Stimulated activated CD4-positive, alpha-beta T cell treated with anti-CD3 and anti-CD28 coated beads, Interleukin-2, amount 100 ng/mL, for 48 hours (primary cell): ENCODE measurements at regions not wholly inside any gene's neighbourhood (a gene's known extent, or its start where the extent isn't known, plus 50 kb on each side); places are given as distances from the start of the nearest gene placed in this dataset.
"Not testable (repeated sequence)": the region's sequence is repeated elsewhere in the genome, so short reads cannot be mapped to it uniquely, and the experiment has no call there.

Experiments used
- DNase-seq, 2 donors: peaks; one replicate each; pipeline ENCODE4 v3.0.0-alpha.2; 2020

DNA sequence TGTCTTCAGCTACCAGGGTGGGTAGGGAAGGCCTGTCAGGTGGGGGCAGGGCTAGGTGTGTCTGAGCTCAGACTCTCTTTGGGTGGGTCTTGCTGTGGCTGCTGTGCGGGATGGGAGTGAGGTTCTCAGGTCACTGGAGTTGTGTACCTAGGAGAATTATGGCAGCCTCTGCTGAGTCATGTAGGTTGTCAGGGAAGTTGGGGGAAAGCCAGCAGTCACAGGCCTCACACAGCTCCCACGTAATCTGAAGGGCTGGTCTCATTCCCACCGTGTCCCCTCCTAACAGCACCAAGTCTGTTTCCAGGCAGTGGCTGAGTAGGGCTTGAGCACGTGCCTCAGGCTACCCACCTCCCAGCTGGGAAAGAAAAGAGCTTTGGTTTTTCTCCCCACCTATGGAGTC lies 67.0 kb downstream of the CHCHD4 start:
- no peak for DNase-seq

DNA sequence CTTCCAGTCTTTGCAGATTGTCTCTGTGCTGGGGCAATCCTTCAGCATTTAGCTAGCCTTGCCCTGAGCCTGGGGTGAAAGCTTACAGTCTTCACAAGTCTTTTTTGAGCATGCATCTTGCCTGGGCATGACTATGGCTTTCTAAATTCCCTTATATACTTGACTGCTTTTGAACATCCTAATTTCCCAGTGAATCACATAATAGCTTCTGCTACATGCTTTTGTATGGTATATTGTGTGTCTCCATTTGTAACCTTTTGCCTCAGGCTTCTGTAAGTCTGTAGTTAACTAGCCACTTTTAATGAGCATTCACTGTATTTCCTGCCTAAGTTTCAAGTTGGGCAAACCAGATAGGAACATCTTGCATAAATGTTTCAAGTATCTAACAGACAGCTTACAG lies 76.8 kb downstream of the CHCHD4 start:
- DNase-seq, result no peak

DNA sequence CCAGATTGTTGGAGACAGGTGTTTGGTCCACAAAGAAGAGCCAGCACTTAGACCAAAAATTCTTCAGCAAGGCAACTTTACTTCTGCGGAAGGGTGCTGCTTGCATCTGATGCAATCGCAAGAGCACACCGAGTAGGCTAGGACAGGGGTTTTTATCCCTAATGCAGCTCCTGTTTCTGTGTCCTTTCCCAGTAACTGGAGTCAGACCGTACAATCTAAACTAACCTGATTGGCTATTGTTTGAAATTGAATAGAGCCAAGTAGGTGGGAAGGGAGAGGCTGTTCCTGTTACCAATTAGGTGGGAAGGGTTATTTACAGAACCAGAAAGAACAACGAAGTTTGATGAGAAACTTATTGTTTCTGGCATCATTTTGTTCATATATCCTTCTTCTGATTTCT lies 77.6 kb downstream of the CHCHD4 start:
- DNase-seq, result no peak

DNA sequence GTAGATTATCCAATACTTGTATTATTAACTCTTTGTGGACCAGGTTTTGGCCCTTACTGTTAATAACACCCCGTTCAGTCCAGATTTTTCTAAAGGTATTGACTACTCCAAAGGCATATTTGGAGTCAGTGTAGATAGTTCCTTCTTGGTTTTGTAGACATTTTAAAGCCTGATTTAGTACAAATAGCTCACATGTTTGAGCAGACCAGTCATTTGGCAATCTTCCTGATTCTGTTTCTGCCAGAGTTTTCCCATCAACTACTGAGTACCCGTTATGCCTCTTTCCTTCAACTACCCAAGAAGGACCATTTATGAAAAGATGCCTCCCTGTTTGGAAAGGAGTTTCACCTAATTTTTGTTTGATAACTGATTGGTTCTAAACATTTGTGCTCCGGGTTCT lies 82.0 kb downstream of the CHCHD4 start:
- no peak for DNase-seq

DNA sequence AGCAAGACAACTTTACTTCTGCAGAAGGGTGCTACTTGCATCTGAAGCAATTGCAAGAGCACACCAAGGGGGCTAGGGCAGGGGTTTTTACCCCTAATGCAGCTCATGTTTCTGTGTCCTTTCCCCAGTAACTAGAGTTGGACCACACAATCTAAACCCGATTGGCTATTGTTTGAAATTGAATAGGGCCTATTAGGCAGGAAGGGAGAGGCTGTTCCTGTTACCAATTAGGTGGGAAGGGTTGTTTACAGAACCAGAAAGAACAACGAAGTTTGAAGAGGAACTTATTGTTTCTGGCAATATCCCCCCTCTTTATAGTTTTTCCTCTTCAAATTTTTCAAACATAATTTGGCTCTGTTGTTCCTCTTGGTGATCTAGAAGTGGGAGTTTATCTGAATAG lies 85.5 kb downstream of the CHCHD4 start:
- no peak for DNase-seq

DNA sequence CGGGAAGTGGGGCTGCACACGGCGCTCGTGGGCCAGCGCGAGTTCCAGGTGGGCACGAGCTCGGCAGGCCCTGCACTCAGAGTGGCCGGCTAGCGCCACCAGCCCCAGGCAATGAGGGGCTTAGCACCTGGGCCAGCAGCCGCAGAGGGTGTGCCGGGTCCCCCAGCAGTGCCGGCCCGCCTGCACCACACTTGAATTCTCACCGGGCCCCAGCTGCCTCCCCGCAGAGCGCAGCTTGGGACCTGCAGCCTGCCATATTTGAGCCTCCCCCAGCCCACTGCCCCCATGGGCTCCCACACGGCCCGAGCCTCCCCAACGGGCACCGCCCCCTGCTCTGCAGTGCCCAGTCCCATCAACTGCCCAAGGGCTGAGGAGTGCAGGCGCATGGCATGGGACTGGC lies 87.5 kb downstream of the CHCHD4 start:
- DNase-seq, result no peak

DNA sequence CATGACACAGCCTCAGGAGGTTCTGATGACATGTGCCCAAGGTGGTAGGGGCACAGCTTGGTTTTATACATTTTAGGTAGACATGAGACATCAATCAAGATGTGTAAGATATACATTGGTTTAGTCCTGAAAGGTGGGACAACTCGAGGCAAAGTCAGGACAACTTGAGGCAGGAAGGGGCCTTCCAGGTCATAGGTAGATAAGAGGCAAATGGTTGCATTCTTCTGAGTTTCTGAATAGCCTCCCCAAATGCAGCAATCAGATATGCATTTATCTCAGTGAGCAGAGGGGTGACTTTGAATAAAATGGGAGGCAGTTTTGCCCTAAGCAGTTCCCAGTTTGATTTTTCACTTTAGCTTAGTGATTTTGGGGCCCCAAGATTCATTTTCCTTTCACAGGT lies 91.6 kb downstream of the CHCHD4 start:
- DNase-seq, result no peak

DNA sequence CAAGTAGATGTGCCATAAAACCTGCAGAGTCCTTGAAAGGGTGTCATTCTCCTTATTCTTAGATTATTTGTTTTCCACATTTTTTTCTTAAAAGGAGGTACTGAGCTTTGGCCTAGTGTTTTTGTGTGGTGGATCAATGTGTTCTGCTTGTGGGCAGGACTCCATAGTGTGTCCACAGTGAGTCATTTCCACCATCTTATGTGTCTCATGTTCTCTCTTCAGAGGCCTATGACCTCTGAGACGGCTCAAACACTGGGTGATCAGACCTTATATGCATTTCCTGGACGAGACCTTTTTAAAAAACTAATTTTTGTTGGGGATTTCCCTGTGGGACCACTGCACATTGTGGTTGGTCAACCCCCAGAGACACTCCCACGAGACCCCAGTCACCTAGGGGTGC lies 93.4 kb downstream of the CHCHD4 start:
- DNase-seq, result no peak

DNA sequence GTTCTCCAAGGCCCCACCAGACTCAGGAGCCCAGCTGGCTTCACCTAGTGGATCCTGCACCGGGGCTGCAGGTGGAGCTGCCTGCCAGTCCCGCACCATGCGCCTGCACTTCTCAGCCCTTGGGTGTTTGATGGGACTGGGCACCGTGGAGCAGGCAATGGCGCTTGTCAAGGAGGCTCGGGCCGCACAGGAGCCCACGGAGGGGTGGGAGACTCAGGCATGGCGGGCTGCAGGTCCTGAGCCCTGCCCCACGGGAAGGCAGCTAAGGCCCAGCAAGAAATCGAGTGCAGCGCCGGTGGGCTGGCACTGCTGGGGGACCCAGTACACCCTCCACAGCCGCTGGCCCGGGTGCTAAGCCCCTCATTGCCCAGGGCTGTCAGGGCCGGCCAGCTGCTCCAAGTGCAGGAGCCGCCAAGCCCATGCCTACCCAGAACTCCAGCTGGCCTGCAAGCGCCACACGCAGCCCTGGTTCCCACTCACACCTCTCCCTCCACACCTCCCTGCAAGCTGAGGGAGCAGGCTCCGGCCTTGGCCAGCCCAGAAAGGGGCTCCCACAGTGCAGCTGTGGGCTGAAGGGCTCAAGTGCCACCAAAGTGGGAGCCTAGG lies 95.2 kb downstream of the CHCHD4 start:
- DNase-seq, result not testable (repeated sequence)

DNA sequence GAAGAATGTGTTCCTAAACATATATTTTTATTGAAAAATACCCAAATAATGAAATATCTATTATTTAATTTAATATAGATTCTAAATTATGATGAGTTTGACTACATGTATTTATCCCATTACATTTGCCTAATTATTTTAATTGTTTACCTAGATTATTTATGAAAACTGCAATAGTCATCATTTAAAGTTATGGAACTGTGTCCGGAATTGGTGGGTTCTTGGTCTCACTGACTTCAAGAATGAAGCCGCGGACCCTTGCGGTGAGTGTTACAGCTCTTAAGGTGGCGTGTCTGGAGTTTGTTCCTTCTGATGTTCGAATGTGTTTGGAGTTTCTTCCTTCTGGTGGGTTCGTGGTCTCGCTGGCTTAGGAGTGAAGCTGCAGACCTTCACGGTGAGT lies 96.5 kb downstream of the CHCHD4 start:
- DNase-seq, result not testable (repeated sequence)

DNA sequence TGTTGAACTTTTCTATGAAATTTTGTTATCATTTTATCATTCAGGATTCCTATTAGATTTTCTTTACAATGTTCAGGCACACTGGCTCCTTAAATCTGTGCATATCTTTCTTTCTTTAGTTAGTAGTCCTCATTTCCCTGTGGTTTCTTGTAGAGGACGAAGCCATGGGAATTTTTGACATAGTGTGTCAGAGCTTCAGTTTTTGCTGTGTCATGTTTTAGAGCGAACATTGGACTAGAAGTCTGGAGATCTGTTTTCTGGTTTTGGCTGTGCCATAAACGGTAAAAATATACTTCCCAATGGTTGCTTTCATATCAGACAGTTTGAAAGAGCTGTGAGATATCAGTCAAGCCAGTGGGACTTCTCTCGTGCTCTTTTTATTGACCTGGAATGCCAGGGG lies 105.2 kb downstream of the CHCHD4 start:
- DNase-seq, result no peak

DNA sequence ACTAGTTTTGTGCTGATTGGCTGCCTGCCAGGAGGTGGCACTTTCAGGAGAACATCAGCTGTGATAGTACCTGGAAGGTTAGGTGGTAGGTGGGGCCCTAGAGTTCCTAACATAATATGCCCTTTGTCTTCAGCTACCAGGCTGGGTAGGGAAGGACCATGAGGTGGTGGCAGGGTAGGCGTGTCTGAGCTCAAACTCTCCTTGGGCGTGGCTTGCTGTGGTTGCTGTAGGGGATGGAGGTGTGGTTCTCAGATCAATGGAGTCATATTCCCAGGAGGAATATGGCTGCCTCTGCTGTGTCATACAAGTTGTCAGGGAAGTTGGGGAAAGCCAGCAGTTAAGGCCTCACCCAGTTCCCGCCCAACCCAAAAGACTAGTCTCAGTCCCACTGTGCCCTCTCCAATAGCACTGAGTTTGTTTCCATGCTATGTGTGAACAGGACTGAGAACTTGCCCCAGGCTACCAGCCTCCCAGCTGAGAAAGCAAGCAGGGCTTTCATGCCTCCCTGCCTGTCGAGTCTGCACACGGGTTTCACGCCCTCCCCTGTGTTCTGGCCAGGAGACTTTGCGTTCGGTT lies 107.7 kb downstream of the CHCHD4 start:
- no peak for DNase-seq

DNA sequence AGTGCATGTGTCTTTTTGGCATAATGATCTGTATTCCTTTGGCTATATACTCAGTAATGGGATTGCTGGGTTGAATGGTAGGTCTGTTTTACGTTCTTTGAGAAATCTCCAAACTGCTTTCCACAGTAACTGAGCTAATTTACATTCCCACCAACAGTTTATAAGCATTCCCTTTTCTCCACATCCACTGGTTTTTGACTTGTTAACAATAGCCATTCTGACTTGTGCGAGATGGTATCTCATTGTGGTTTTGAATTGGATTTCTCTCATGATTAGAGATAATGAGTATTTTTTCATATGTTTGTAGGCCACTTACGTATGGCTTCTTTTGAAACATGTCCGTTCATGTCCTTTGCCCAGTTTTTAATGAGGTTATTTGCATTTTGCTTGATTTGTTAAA lies 117.7 kb downstream of the CHCHD4 start:
- DNase-seq, result no peak

DNA sequence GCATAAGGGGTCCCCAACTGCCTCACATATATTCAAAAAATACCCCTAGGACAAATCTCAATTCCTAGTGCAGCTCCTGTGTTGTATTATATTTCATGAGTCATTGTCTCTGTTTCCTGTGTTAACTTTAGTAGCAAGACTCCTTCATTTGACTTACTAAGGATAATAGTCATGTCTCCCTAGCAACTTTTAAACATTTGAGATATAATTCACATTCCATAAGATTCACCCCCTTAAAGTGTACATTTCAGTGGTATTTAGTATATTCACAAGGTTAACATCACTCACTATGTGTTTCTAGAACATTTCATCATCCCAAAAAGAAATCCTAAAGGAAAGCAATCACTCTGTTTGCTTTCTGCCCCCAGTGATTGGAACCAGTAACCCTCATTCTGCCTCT lies 121.3 kb upstream of the WNT7A start:
- no peak for DNase-seq

DNA sequence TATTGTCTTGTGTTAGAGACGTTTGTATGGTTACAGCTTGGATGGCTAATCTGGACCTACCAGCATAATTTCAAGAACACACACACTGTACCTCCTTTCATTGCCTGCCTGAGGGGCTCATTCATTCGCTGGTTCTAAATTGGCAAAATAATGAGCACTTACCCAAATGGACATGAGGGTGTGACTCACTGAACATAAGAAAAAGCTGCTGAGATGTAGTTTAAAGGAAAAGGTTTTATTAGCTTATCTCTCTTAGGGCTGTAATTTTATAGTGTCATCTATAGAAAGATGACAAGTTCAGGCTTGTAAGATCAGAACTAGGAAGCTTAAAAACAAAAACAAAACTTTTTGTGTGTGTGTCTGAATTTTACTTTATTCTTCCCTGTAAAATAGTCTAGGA lies 120.7 kb upstream of the WNT7A start:
- DNase-seq, result no peak

DNA sequence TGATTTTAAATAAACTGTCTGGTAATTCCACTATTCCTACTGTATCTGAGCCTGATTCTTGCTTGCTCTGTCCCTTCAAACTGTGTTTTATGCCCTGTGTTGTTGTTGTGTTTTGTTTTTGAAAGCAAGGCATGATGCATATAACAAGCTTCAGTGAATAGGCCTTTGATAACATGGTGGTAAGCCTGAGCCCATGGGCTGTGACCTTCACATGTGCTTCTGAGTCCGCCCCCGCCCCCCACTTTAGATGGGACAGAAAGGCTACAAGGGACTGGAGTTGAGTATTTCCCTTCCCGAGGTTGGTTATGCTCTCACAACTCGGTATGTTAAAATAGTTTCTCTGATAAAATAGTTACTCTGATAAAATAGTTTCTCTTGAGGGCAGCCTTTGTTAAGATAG lies 119.0 kb upstream of the WNT7A start:
- DNase-seq, result no peak

DNA sequence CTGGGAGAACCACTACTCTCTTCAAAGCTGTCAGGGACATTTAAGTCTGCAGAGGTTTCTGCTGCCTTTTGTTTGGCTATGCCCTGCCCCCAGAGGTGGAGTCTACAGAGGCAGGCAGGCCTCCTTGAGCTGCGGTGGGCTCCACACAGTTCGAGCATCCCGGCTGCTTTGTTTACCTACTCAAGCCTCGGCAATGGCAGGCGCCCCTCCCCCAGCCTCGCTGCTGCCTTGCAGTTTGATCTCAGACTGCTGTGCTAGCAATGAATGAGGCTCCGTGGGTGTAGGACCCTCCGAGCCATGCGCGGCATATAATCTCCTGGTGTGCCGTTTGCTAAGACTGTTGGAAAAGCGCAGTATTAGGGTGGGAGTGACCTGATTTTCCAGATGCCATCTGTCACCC lies 115.3 kb upstream of the WNT7A start:
- DNase-seq, result not testable (repeated sequence)

DNA sequence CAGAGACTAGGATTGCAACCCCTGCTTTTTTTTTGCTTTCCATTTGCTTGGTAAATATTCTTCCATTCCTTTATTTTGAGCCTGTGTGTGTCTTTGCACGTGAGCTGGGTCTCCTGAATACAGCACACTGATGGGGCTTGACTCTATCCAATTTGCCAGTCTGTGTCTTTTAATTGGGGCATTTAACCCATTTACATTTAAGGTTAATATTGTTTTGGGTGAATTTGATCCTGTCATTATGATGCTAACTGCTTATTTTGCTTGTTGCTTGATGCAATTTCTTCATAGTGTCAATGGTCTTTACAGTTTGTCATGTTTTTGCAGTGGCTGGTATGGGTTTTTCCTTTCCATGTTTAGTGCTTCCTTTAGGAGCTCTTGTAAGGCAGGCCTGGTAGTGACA lies 109.1 kb upstream of the WNT7A start:
- DNase-seq, result not testable (repeated sequence)

DNA sequence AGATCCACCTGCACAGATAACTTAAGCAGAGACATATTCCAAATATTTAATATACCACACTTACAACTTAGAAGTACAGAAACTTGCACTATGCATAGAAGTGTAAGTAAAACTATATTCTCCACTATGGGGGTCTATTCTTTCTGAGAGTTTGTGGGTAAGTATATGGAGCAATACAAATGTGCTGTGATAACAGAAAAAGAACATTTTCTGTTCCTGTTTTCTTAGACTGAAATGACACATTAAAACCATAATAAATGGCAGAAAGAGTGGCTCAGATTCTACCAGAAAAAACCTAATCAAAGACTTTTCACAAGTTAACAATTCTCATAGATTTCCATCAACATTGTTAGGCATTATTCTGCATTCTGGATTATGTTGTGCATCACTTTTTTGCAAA lies 96.6 kb upstream of the WNT7A start:
- DNase-seq, result no peak

DNA sequence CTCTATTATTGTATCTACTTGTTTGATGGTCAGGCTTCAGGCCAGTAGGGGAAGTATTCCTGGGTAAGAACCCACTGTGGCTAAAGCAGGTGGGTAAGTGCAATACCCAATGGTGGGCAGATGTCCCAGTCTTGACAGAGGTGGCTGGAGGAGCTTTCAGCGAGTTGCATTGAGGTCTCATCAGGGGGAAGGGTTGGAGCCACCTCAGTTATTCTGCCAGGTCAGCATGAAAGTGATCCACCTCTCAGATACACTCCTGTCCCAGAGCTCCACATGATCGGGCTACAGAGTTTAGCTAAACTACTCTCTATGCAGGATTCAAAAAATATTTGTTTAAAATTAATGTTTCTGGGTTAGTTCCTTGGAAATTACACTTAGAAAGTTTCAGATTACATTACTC lies 95.8 kb upstream of the WNT7A start:
- DNase-seq, result no peak

DNA sequence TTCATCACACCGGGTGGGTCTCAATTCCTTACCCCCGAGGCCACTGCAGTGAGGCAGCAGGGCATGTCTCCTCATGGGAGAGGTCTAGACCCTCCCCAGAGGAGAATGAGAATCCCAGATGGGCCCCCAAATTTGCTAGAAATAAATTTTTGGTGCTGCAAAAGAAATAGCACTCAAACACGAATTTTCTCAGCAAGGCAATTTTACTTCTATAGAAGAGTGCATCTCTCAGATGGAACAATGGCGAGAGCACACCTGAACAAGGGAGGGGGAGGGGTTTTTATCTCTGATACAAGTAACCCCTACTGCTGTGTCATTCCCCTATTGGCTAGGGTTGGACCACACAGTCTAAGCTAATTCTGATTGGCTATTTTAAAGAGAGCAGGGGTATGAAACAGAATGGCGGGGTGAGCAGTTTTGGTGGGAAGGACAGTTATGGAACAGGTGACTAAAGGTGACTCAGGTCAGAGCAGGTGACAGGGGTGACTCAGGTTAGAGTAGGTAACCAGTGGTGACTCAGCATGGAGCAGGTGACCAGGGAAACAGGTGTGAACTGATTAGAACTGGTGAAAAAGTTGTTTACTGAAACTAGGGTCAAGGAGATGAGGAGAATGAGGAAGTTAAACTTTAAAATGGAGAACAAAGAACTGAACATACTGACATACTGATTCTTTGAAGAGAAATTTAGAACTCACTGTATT lies 93.0 kb upstream of the WNT7A start:
- no peak for DNase-seq

DNA sequence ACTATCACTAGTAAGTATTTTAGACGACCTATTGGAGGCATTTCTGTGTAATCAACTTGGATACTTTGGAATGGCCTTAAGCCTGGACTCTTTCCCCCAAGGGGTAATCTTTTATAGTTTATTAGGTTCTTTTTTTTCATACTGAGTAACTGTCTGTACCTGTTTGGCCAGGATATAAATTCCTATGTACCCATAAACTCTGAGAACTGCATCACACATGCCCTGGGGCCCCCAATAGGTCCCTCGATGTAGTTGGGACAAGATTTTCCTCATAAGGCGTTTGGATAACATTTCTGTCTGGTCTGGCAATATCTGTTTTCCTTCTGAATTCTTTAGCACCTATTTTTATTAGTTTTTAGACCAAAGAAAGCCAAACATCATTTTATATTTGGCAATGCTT lies 86.4 kb upstream of the WNT7A start:
- no peak for DNase-seq

DNA sequence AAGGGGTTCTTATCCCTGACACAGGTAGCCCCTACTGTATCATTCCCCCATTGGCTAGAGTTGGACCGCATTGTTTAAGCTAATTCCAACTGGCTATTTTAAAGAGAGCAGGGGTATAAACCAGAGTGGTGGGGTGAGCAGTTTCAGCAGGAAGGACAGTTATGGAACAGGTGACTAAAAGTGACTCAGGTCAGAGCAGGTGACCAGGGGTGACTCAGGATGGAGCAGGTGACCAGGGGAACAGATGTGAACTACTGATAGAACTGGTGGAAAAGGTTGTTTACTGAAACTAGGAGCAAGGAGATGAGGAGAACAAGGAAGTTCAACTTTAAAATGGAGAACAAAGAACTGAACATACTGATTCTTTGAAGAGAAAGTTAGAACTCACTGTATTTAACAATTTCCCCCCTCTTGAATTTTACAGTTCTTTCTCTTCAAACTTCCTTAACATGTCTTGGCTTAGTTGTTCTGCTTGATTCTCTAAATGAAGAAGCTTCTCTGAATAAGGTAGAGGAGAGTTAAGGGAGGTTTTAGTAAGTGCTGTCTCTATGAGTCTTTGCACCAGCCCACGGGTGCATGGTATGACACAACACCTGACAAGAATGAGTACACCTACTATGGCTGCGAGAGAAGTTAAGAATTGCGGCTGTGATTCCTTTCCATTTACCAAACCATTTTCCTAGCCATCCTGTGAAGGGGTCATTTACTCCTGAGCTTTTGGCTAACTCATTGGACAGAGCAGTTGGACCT lies 83.4 kb upstream of the WNT7A start:
- DNase-seq, result no peak
